ENCODE measurements at regions not wholly inside any gene's neighbourhood (a gene's known extent, or its start where the extent isn't known, plus 50 kb on each side); places are given as distances from the start of the nearest gene placed in this dataset.

DNA sequence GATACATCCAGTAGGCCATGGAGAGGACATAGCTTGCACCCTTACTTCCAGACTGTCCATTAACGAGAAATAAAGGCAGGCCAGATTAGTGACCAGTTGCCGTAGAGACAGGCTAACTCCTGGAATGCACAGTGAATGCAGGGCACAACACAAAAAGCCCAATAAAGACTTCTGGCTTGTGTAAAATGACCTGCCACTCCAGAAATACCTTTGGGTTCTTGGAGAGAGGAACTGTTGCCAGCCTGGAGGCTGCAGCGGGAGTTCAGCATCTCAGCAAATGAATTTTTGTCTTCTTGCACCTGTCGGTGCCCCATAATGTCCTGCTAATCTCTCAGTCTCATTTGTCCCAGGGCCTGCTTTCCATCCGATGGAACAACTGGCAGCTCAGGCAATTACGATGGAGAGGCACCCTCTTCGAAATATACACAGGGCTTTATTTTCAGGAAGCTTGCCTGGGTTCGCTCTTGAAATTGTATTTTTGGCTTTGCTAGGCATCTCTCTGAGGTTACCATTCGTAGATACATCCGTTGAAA, 538.8 kb upstream of the ZNF462 start:
- no peak for DNase-seq (ENCODE audit: low read depth in 3 of 3)

DNA sequence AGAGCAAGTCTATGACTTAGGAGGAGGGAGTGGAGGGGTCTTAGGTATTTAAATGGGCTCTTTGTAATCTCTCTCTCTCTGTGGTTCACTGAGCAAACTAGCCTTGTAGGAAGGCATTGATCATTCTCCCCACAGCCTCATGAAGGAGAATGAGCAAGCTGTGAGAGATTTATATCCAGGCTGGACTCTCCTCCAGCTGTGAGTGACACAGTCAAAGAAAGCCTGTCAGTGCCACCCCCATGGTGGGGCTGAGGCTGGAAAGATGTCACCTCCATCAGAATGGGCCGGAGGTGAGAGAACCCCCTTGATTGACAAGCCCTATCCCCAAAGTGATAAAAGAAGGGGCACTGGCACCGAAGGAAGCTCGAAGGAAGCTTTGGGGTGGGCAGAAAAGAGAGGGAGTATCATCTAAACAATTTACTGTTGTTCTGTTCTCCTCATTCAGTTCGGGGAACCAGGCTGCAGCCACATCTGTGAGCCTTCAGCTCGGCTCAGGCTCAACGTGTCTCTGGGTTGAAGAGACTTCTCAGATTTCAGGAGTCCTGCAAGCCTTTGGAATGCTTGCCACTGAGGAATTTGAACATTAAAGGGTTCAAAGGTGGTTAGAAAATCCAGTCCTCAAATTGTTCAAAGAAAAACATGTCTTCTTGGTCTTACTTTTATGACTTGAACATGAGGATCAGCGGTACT, 538.2 kb upstream of the ZNF462 start:
- no peak for DNase-seq (ENCODE audit: low read depth in 3 of 3)

- no peak for DNase-seq (ENCODE audit: low read depth in 3 of 3)
Measured at GRCh38 chr9:106326493-106326892, 536.5 kb upstream of the ZNF462 start.

DNA sequence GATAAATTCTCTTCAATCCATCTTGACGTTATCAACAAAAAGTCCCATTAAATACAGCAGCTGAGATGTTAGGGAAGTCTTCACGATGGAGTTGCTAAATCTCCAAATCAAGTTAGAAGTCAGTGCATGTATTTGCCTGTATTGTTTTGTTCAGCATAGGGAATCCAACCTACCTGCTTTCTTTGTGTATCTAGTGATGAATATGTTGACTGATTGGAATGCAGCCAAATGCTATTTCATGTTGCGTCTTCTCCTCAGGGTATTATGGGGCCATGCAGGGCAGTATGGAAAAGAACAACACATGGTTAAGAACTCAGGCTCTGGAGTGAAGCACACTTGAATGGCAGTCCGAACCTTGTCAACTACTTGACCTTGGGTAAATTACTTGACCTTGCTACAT, 529.5 kb upstream of the ZNF462 start:
- no peak for DNase-seq (ENCODE audit: low read depth in 3 of 3)

DNA sequence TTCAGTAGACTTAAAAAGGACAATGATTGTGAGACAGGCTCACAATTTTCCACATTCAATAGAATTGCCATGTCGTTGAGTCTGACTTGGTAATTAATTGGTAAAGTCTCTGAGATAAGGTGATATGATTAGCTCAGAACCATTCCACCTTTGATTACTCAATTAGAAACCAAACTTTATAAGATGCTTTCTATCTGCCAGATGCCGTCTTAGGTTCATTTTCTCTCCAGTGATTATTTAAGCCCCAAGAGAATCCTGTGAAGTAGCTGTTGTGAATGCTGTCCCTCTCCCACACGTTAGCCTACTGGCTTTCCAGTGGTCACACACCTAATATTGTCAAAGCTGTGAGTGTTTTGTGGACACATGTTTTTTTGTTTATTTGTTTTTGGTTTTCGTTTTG, 528.9 kb upstream of the ZNF462 start:
- no peak for DNase-seq (ENCODE audit: low read depth in 3 of 3)

DNA sequence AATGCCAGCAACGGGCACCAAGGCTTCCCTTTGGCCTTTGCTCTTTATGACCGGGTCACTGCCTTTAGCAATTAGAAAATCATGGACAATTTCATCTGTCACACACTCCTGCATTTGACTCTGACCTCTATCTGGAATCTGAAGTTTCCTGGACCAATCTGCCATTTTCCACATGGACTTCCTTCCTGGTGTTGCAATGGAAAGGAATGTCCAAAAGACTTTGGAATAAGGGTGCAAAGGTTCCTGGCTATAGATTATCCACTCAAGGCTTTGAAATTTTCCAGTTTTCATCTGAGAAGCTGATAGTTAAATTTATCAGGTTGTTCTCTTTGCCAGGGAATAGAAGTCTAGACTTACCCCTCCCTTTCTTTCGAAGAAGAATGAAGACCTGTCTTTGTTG, 523.1 kb upstream of the ZNF462 start:
- DNase-seq (ENCODE audit: low read depth in 3 of 3): no peak

DNA sequence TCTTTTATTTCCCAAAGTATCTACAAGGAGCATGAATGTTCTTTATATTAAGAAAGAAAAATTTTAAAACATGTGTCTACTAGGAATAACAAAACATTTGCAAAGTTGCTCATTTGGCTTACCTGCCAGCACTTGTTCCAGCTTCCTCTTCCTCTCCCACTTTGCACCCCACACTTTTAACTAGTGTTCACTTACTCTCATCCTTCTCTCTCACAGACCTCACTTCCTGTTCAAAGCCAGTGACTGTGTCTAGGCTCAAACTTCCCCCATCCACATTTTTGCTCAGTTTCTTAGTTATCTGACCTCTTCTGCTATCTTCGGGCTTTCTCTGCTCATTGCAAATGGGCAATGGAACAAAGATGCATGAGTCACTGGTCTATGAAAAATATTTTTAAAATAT, 512.2 kb upstream of the ZNF462 start:
- no peak for DNase-seq (ENCODE audit: low read depth in 3 of 3)

- DNase-seq (ENCODE audit: low read depth in 3 of 3): no peak
Measured at GRCh38 chr9:106356924-106357323, 506.0 kb upstream of the ZNF462 start.

DNA sequence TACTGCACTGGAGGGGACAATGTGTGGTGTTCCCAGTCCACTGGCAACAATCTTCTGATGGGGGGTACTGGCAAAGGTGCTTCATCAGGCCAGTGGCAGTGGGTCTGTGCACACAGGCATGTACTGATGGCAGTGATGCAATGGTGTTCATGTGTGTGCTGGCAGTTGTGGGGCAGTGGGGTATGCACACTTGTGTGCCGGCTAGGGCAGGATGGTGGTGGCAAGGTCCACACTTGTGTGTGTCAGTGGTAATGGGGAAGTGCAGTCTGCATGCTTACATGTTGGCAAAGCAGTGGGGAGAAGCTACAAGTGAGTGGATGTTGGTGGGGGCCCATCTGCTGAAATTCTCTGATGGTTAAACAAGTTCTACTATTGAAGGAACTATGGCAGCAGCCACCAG, 504.6 kb upstream of the ZNF462 start:
- no peak for DNase-seq (ENCODE audit: low read depth in 3 of 3)

DNA sequence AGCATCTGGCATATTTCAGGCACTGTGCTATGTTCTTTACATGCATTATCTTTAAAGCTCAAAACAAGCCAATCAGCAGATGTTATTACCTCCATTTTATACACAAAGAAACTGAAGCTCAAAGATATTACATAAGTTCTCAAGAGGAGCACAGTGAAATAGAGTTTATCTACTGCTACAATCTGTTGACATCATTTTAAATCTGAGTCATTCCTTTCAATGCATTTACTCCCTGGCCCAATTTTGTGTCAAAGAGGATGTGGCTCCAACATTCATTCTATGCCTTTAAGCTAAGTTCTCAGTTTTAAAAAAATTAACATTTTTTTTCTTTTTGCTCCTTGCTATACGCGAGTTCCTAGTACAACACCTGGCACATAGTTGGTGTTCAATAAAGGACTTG, 486.3 kb upstream of the ZNF462 start:
- DNase-seq (ENCODE audit: low read depth in 3 of 3): no peak

GRCh38 chr9:106383072-106383471, 479.9 kb upstream of the ZNF462 start:
- DNase-seq (ENCODE audit: low read depth in 3 of 3): no peak

DNA sequence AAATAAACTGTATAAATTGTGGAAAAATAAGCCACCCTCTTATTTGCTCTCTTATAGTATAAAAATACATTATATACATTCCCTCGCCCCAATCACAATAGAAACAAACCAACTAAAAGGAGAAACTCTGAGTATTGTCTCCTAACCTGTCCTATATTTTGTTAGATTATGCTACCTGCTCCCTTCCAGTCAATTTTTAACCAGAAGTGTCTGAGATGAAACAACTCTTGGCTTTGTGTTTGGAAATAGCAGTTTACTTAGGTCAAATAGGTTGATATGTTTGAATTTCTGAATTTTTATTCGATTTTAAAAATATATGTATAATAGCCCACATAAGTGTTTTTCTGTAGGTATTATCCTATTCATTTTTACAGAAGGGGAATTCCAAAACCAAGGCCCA, 475.0 kb upstream of the ZNF462 start:
- DNase-seq (ENCODE audit: low read depth in 3 of 3): no peak

DNA sequence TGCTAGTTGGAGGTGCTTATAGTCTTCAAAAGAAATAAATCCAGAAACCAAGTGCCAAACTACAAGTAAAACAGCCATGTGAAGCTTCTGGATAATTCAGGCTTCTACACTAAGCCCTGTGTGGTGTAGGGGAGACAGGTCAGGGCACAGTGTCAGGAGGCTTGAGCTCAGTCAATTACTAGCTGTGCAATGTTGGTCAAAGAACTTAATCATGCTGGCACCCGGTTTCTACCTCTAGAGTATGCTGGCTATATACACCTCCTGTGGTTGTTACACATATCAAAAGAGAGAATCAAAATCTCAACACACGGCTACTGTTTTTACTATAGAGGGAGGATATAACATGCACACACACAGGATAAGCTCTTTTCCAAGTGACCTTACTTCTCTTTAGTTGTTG, 469.7 kb upstream of the ZNF462 start:
- no peak for DNase-seq (ENCODE audit: low read depth in 3 of 3)

GRCh38 chr9:106400170-106400569, 462.8 kb upstream of the ZNF462 start:
- no peak for DNase-seq (ENCODE audit: low read depth in 3 of 3)

- no peak for DNase-seq (ENCODE audit: low read depth in 3 of 3)
Measured at GRCh38 chr9:106400950-106401349, 462.0 kb upstream of the ZNF462 start.

GRCh38 chr9:106403081-106403480, 459.9 kb upstream of the ZNF462 start:
- DNase-seq (ENCODE audit: low read depth in 3 of 3): no peak

DNA sequence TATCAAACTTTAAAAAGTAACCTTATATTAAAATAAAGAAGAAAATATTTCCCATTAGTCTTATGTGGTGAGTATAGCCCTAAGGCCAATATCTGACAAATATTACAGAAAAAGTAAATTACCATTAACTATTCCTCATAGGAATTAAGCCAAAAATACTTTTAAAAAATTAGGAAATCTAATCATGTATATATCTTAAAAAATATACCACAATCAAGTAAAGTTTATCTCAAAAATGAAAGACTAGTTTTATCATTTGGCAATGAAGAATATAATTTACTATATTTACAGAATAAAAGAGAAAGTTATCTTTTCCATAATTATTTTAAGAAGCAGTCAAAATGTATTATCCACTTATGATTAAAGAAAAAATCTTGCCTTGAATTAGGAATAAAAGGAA, 458.8 kb upstream of the ZNF462 start:
- DNase-seq (ENCODE audit: low read depth in 3 of 3): no peak

DNA sequence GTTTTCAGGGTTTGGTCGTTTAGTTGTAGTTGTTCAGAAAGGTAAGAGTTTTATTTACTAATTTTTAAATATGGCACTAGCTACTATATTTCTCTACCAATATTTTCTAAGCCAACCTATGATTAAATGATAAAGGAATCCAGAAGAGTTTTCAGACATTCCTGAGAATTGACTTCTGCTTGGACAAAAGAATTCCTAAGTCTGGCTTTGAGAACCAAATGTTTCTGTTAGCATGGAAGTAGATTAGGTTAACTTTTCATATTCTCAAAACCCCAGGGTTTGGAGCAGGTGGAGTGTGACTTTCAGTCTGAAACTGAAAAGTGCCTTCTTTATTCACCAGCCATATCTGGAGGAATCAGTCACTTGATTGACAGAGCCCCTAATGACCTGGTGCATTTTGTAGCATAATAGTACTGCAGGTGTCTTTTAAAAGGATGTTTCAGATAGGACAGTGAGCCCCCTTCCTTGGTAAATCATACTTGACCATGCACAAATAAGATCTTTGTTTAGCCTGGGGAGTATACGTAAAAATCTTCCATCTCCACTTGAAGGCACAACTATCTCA, 457.0 kb upstream of the ZNF462 start:
- DNase-seq (ENCODE audit: low read depth in 3 of 3): no peak

DNA sequence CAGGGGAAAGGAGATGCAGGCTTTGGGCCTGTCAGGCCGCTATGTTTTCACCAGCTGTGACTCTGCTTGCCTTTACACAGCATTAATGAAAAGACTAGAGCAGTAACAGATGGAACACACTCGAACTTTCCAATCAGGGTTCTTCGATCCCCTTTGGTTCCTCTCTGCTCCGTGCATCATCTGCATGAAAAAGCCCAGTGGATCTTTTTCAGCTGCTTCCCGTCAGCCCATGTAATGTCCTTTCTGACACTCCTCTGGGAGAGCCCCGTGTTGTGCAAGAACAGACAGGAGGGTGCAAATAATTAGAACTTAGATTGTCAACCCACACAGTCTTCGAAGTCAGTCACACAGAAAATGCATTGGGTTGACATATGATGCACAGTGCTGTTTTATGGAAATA, 448.9 kb upstream of the ZNF462 start:
- no peak for DNase-seq (ENCODE audit: low read depth in 3 of 3)

GRCh38 chr9:106417685-106418084, 445.3 kb upstream of the ZNF462 start:
- no peak for DNase-seq (ENCODE audit: low read depth in 3 of 3)

DNA sequence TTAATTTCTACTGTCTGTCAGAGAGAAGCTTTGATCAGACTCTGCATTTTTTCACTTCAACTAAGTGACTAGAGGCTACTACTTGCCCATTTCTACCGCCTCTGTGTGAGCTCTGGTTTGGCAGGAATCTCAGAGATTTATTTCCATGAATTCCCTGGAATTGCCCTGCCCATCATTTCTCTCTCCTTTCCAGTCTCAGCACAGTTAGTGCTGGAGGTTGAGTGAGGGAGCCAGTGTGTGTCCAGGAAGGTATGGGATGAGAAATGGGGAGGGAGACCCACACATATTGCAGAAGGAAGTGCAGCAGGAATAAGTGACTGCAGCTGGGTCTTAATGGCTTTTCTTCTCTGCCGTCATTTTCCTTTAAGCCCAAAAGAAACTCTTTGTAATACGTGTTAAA, 443.1 kb upstream of the ZNF462 start:
- no peak for DNase-seq (ENCODE audit: low read depth in 3 of 3)

GRCh38 chr9:106420511-106420944, 442.4 kb upstream of the ZNF462 start:
- DNase-seq (ENCODE audit: low read depth in 3 of 3): no peak

GRCh38 chr9:106421772-106422171, 441.2 kb upstream of the ZNF462 start:
- DNase-seq (ENCODE audit: low read depth in 3 of 3): no peak

- DNase-seq (ENCODE audit: low read depth in 3 of 3): no peak
Measured at GRCh38 chr9:106423575-106423974, 439.4 kb upstream of the ZNF462 start.
